ENCODE measurements at regions not wholly inside any gene's neighbourhood (a gene's known extent, or its start where the extent isn't known, plus 50 kb on each side); places are given as distances from the start of the nearest gene placed in this dataset.

GRCh38 chr4:11635342-11635741 lies 206.6 kb upstream of the HS3ST1 start:
- TF ChIP-seq, protein P1, sequence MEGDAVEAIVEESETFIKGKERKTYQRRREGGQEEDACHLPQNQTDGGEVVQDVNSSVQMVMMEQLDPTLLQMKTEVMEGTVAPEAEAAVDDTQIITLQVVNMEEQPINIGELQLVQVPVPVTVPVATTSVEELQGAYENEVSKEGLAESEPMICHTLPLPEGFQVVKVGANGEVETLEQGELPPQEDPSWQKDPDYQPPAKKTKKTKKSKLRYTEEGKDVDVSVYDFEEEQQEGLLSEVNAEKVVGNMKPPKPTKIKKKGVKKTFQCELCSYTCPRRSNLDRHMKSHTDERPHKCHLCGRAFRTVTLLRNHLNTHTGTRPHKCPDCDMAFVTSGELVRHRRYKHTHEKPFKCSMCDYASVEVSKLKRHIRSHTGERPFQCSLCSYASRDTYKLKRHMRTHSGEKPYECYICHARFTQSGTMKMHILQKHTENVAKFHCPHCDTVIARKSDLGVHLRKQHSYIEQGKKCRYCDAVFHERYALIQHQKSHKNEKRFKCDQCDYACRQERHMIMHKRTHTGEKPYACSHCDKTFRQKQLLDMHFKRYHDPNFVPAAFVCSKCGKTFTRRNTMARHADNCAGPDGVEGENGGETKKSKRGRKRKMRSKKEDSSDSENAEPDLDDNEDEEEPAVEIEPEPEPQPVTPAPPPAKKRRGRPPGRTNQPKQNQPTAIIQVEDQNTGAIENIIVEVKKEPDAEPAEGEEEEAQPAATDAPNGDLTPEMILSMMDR (IDR thresholded peaks at IDR 0.05; ENCODE audit: low read depth, low read length, missing input control), result no peak
- TF ChIP-seq REST (IDR thresholded peaks at IDR 0.05), result no peak
- no peak for TF ChIP-seq GABPA (IDR thresholded peaks at IDR 0.05 in 1 of 2, conservative IDR thresholded peaks at IDR 0.05 in 1 of 2)
- TF ChIP-seq SP1 (IDR thresholded peaks at IDR 0.05), result no peak
- TF ChIP-seq HNF4G (IDR thresholded peaks at IDR 0.05), result no peak
- TF ChIP-seq, protein P2, sequence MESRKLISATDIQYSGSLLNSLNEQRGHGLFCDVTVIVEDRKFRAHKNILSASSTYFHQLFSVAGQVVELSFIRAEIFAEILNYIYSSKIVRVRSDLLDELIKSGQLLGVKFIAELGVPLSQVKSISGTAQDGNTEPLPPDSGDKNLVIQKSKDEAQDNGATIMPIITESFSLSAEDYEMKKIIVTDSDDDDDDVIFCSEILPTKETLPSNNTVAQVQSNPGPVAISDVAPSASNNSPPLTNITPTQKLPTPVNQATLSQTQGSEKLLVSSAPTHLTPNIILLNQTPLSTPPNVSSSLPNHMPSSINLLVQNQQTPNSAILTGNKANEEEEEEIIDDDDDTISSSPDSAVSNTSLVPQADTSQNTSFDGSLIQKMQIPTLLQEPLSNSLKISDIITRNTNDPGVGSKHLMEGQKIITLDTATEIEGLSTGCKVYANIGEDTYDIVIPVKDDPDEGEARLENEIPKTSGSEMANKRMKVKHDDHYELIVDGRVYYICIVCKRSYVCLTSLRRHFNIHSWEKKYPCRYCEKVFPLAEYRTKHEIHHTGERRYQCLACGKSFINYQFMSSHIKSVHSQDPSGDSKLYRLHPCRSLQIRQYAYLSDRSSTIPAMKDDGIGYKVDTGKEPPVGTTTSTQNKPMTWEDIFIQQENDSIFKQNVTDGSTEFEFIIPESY (IDR thresholded peaks at IDR 0.05), result no peak
- TF ChIP-seq, protein P3, sequence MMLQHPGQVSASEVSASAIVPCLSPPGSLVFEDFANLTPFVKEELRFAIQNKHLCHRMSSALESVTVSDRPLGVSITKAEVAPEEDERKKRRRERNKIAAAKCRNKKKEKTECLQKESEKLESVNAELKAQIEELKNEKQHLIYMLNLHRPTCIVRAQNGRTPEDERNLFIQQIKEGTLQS (IDR thresholded peaks at IDR 0.05), result no peak
- TF ChIP-seq JUND (IDR thresholded peaks at IDR 0.05), result no peak
